GM19043 (cell line): ENCODE measurements at regions not wholly inside any gene's neighbourhood (a gene's known extent, or its start where the extent isn't known, plus 50 kb on each side); places are given as distances from the start of the nearest gene placed in this dataset.

Experiments
- ATAC-seq: cut with Tn5 transposase; IDR thresholded peaks from one replicate; pipeline ENCODE4 v1.9.1; 2021; ENCODE audit warnings: low read depth; ENCODE audit not compliant: unreplicated experiment

DNA sequence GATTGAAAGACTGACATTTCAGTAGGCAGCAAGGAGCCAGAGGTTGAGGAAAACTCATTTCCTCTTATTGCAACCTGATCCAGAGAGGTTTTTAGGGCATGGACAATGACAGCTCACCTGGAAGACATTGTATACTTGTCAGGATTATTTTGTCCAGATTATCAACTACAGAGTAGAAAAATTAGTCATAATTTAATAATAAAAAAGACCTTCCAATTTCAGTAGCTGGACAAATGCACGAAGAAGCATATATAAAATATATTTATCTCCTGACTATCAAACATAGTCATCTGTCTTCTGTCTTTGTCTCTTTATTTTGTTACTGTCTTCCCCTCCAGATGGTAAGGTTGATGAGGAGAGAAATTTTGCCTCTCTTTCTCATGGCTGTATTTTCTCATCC lies 330.6 kb upstream of the RAG2 start:
- no peak for ATAC-seq

DNA sequence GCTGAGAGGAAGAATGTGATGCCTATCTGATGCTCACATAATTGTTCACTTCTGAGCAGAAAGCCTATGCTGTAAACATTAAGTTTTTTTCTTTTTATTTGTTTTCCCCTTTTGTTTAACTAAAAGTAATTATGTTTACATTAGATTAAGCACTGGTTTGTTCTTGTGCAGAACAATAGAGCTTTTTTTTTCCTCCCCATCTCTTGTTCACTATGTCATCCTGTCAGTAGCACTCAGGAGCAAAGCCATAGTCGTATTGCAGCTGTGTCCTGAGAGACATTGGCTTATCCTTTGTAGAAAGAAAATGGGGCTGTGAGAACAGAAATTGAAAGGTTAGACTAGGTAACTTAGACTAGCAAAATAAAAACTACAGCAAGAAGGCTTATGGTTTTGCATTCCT lies 301.8 kb upstream of the RAG2 start:
- no peak for ATAC-seq

DNA sequence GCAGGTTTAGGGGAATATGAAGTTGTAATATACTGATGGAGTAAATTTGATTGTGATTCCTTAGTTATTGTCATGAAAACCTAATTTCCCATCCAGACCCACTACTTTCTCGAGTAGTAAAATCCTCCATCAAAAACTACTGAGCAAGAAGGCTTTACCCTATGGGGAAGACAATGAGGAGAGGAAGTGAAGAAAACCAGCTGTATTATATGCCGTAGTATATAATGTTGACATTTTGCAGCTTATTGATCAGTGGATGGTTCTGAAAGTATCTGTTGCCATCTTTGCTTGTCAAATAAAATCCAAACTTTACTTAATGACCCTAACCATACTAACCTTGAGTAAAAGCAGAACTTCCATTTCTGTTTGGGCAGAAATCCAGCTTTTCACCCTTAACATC lies 292.8 kb upstream of the RAG2 start:
- ATAC-seq = no peak

DNA sequence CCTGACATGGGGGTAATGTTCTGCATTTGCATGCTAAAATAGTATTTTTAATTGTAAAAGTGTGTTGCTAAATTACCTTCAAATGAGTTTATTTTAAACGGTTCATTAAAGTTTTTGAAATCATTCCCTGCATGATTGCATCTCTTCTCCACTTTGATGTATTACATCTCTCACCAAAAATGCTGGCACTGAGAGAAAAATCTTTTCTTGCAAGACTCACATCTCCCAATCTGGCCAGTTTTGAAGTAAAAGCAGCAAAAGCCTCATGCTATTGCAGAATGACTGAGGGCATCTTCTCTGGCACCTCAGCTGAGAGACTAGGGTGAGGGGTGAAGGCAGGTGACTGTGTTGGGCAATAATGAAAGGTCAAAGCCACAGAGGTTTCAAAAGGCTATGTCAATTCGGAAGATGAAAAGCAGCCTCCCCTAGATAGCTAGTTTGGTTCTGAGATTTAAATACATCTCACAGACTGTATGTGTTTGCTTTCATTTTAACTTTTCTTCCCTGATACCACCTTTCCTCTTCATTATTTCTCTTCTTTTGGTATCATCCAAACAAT lies 292.2 kb upstream of the RAG2 start:
- ATAC-seq = no peak

DNA sequence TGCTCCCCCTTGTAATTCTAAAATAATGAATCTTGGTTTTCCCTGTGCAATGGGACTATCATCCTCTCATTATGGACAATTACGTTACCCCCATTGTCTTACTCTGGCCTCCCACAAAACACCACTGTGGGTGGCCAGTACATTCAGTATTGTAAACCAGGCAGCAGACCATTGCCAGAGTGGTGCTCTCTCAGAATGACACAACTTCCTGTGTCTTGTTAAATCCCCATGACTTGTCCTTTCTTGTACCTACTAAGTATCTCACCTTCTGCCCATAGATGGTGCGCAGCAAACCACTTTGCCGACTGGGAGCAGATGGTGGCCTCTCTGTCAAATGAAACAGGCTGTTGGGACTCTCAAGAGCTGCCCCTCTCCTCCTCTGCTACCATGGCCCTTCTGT lies 287.1 kb upstream of the RAG2 start:
- no peak for ATAC-seq

DNA sequence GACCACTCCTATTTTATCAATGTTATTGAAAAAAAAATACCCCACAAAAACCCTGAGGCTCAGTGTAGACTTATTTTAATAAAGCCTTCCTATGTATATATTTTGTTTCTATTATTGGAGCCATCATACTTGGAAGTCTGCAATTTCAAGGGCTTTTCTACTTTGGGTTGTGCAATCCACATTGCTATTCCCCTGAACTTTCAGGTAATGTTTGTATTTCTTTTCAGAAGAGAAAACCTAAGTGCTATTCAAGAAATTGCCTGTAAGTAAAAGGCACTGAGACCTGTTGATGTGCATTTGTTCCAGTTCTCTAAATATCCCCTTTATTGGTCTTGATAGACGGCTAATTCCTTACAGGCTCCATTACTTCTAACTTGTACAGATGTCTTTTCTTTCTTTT lies 280.7 kb upstream of the RAG2 start:
- ATAC-seq = no peak

DNA sequence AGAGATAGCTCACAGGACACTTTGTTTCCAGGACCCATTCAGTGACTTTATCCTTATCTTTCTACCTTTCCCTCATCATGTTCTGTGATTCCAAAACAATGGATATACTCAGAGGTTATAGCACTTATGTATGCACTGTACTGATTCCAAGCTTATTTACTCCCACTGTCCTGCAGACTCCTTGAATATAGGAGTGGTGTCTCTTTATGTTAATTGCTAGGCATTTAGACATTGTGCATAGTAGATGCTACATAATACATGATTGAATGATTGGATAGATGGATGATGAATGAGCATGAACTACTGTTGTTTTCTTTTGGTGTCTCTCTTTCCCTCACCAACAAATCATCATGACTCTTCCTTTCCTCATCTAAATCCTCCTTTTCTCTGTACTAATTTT lies 279.1 kb upstream of the RAG2 start:
- no peak for ATAC-seq

DNA sequence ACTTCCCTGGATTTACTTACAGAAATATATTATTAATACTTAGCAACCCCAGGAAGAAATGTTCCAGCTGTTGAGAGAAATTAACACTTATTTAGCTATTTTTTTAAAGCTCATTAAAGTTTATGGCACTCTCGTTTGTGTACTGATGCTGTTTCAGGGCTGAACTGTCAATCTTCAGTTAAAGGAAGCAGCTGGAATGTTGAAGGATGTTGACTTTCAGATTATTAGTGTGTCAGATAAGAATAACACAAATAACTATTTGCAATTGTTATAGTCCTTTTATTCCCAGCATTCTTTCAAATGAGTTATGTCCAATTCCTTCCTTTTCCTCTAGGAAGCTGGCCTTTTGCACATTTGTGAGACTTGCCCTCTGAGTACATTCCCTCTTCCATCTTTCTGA lies 278.2 kb upstream of the RAG2 start:
- ATAC-seq = no peak

DNA sequence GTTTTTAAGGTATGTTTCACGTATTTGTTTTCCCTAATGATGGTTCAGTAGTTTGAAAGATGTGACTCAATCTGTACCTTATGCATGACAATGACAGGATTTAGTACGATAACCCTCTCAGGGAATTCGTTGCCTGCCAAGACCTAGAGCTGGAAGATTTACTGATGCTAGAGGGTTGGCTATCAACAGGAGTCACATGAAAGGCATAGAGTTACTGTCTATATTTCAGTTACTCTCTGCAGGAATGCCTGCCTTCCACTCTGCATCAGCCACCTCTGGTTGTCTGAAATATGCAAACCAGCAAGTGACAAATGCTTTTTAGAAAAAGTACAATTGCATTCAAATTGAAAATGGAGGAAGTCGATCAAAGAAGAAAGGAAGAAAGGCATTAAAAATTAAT lies 276.3 kb upstream of the RAG2 start:
- no peak for ATAC-seq

DNA sequence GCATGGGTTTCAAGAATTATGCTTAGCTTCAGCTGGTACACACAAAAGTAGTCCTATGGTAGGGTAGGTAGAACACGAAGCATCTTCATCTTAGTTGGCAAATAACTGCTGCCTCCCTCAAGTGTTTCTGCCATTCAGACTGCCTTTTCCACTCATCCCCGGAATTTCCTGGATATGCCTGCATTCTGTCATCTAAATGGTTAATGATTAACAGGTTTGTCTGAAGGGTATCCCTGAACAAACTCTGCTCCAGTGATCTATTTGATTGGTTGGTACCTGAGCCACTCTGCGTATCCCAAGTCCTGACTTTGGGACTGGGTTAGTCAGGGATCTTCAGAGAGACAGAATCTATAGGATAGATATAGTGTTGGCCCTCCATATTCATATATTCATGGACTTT lies 272.3 kb upstream of the RAG2 start:
- ATAC-seq = no peak

DNA sequence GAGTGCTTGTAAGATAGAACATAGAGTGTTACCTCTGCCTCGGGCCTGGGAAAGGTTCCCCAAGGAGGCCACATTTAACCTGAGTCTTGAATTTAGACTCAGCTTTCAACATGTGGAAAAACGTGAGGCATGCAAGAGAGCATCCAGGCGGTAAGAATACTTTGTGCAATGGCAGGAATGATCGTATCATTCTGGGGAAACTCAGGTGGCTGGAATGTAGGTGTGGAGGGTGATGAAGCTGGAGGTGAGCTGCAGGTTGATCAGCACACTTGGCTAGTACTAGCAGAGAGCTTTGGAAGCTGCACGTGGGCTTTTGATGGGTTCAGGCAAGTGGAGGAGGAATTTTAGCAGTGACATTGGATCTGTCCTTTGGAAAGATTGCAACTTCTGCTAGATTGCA lies 270.3 kb upstream of the RAG2 start:
- no peak for ATAC-seq

DNA sequence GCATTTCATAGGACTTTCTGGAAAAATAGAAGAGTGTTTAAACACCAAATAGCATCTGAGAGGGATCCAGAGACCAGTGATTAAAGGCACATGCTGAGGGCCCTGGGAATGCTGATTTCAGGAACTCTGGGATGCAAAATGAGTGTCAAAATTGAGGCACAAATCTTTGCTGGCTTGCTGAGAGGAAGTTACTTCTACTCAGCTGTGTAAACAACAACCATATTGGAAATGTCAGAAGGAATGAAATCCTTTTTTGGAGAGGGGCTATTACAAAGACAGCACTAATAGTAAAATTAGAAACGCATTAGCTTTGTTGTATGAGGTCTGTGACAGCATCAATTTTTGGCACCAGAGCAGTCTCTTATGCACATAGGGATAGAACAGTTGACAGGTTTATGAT lies 267.8 kb upstream of the RAG2 start:
- no peak for ATAC-seq

DNA sequence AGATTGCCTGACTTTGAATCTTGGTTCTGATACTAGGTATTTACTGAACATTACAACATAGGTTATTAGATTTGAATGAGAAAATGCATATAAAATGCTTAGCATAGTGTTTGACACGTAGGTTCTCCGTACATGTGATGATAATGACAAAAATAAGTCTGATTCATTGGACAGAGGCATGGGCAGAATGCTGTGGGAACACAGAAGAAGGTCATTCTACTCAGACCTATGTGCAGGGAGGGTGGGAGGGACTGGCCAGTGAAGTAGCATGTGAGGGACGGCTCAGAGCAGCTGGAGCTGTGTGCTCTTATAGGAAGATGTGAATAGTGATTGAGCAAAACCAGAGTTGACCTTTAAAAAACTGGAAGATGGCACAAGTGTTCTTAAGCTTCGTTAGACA lies 256.8 kb upstream of the RAG2 start:
- no peak for ATAC-seq

DNA sequence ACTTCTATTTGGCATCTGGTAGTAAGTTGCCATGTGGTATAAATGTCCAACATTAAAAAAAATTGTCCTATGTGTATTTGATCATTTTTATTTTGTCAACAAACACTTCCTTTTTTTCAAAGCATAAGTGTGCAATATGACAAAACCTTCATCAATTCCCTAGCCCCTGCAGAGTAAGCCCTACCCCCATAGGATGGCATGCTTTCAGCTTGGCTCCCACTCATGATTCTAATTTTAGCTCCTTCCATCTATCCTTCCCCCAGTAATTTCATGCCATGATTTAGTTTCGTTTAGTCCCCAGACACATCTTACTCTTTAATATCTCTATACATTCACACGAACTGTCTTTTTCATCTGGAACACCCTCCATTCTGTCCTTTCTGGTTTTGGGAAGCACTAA lies 250.6 kb upstream of the RAG2 start:
- ATAC-seq = no peak

DNA sequence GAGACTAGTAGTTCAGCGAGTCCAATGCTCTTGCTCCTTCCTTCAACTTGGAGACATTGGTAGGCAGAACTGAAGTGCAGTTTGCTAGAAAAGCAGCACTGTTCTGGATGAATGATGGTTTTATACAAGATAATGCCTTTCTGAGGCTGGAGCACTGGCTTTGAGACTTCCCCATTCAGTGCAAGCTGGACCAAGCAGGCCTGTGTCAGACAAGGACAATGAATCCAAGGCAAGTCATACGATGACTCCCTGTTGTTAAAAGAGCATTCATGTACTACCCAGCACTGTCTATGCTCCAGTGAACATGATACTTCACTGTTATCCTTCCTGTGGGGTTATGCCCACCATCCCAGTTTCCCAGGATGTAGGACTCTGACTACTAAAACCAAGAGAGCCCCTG lies 242.3 kb upstream of the RAG2 start:
- no peak for ATAC-seq

DNA sequence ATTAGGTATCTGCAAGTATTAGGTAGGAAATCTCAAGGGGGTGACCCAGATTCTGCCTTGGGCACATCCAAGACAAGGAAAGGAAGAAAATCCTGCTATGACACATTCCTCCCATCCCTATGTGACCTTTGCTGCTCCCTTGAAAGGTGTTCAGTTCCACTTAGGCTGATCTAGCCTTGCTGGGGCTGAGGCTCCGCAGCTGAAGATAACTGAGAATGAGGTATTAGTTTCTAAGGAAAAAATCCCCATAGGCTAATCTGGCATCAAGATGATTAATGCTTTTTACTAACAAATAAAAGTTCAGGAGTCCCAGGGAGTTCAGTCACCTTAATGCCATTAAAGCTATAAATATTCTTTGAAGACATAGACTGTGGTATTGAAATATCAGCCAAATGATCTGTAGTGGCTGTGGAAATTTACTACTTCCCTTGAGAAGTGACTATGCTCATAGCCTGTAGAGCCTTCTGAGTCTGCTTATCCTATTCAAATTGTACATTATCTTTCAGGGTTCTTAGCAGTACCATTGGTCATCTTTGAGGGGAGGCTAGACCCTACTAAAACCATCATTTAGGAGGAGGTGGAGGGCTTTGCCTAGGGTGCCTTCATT lies 239.9 kb upstream of the RAG2 start:
- ATAC-seq = no peak

DNA sequence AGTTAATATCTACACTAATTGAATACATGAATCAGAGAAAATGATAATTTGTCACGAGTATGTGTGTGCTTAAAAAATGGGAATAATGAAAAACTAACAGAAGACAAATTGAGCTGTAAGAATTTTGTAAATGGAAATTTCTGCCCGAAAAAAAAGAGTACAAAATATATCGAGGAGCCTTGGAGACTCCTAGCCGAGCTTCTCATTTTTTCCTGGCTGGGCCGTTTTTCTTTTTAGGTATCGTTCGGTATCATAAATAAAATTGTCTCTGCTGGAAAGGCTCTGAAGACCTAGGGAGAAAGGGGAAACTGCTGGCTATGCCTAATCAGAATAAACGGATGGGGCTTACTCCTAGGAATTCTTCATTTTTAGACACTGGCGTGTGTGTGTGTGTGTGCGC lies 227.2 kb upstream of the RAG2 start:
- ATAC-seq = no peak

DNA sequence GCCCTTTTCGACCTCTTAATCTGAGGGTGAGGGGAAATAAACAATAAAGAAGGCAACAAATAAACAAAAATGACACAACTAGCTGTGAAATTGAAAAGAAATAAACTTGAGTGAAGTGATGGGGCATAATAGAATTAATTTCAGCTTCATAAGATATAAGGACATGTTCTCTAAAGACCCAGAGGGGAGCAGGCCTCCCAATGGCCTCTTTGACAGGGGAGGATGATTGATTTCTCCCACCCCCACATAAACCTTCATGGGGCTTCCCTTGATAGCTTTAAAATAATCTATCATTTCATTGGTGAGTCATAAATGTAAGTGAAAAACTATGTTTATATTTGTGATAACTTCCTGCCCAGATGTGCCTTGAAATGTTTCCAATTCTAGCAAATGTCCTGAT lies 226.3 kb upstream of the RAG2 start:
- ATAC-seq = no peak

DNA sequence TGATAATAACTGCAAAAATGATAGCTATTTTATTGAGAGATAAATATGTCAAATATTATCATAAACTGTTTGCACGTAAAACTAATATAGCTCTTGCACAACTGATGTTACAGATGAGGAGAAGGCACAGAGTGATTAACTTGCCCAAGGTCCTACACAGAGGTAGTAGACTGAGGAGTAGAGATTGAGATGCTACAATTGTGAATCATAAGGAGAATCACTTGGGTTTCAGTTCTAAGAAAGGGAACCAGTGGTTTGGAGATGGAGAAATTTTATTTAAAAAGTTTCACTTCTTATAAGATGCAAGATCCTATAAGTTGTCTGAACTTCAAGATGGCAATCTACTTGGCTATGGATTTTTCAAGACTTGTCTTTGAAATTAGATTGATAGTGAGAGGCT lies 224.8 kb upstream of the RAG2 start:
- no peak for ATAC-seq

DNA sequence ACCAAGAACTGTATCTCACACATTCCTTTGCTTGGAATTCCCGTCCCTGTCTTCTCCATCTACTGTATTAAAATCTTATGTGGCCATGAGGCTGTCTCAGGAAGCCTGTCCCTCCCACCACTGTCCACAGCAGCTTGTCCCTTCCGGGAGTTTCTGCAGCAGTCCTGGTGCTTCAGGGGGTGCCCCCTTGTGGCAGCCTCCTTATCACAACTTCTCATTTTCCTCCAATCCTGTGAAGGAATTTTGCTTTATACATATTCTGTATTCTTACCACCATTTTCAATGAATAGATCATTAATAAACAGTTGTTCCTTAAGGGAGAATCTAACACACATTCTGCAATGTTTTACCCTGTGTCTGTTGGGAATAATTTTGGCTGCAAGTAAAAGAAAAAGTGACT lies 220.4 kb upstream of the RAG2 start:
- ATAC-seq = no peak

DNA sequence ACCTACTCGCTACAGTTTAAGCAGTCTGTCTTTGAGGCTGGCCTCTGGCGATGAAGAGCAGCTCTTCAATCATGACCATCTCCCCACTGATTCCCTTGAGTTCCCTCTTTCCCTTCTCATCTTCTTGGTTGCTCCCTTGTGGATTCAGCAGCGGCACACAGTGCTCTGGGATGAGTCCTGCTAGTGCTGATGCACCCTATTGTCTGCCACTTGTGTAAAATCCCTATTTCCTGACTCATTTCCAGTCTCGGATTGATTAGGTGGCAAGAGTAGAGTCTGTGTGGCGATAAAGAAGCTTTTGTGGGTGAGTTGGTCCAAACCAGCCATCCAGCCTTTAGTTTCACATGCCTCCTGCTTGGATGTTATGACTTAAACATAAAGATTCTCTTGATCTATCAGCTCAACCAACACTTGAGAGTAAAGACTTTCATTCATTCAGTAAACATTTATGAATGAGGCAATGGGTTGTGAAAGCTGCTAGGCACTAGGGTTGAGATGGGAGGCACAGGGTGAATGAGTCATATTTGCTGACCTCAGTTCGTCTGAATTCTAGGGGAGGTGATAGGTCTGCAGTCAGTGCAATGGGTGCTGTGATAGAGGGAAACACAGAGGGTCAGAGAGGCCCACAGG lies 219.4 kb upstream of the RAG2 start:
- no peak for ATAC-seq

DNA sequence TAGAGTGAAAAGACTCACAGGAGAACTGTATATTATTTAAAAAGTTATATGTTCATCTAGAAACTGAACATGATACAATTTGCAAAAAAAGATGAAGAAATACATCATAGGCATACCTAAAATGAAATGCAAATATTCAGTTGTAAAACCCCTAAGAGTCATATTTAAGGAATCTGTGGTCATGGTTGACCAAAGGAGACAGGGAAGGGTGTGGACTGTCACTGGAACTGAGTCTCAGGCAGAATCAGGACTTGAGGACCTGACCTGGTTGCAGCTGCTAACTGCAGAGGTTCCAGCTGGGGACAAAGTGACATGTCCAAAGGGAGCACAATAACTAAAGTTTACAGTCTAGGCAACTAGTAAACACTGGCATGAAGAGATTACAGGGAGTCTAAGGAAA lies 211.3 kb upstream of the RAG2 start:
- no peak for ATAC-seq

DNA sequence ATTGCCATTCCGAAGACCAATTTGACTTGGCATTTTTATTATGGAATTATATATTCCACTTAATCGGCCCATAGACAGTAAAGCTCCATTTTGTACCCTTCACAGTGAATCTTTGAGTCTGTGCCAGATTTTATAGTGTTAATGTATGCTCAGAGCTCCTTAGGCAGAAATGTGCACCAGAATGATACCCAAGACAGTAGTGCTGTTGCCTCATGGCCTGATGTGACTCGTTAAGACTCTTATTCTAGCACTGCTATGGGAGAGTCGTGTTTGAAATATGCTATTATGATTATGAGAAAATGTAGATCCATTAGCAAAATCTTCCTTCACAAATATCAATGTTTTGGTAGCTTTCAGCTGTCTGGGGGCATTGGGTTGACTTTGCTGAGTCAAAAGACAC lies 209.8 kb upstream of the RAG2 start:
- no peak for ATAC-seq
